ENCODE measurements at regions not wholly inside any gene's neighbourhood (a gene's known extent, or its start where the extent isn't known, plus 50 kb on each side); places are given as distances from the start of the nearest gene placed in this dataset.

GRCh38 chrX:121894756-121895155 lies 847.3 kb downstream of the GLUD2 start:
- DNase-seq (ENCODE audit: unreplicated experiment) = no peak
- no peak for TF ChIP-seq CTCF (IDR thresholded peaks at IDR 0.05; ENCODE audit: unreplicated experiment)
- ChIA-PET POLR2A (no interaction called here), CTCF (no interaction called here)
- no peaks in the 10 kb centered on the region for H3K4me1 Mint-ChIP-seq (ENCODE audit: insufficient read depth, unreplicated experiment)
- H3K36me3 Mint-ChIP-seq (ENCODE audit: insufficient read depth, unreplicated experiment) = no peaks in the 10 kb centered on the region
- no peak overlapping the region for H3K4me3 Mint-ChIP-seq (ENCODE audit: unreplicated experiment)
- no TSS peak for BruUV-seq (replicated peaks)
- H3K27me3 Mint-ChIP-seq (ENCODE audit: insufficient read depth, unreplicated experiment) = no peaks in the 10 kb centered on the region
- no peak overlapping the region for H3K27ac Mint-ChIP-seq (ENCODE audit: low read depth, unreplicated experiment)
- intact Hi-C loops (cut with micrococcal nuclease) = no loop called here
- H3K9me3 Mint-ChIP-seq (ENCODE audit: unreplicated experiment) = peaks cover 3% of the 10 kb centered on the region

DNA sequence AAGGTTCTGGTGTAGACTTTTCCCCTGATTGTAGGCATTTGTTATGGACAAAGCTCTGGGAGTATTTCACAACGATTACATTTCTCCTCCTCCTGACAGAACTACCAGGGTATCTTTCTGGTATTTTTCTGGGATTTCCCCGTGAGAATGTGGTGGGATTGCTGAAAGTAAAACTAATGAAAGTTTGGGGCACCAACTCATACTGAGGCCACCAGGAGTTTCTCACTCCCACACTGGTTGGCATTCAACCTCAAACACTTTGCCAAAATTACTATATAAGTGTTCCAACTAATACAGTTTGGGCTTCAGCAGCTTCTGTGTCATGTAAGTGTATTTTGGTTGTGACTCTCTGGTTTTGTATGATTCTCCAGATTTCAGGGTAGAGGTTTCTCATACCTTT lies 855.1 kb downstream of the GLUD2 start:
- Mint-ChIP-seq H3K27ac (ENCODE audit: low read depth, unreplicated experiment) (no peak overlapping the region), H3K9me3 (ENCODE audit: unreplicated experiment) (peaks cover 5% of the 10 kb centered on the region), H3K27me3 (ENCODE audit: insufficient read depth, unreplicated experiment) (no peaks in the 10 kb centered on the region), H3K4me3 (ENCODE audit: unreplicated experiment) (no peak overlapping the region), H3K4me1 (ENCODE audit: insufficient read depth, unreplicated experiment) (no peaks in the 10 kb centered on the region), H3K36me3 (ENCODE audit: insufficient read depth, unreplicated experiment) (no peaks in the 10 kb centered on the region)
- POLR2A ChIA-PET = no interaction called here
- intact Hi-C loops (cut with micrococcal nuclease) = no loop called here
- peak; percentile 0 for DNase-seq (ENCODE audit: unreplicated experiment)
- no peak for TF ChIP-seq CTCF (IDR thresholded peaks at IDR 0.05; ENCODE audit: unreplicated experiment)
- no TSS peak for BruUV-seq (replicated peaks)
- CTCF ChIA-PET = no interaction called here

DNA sequence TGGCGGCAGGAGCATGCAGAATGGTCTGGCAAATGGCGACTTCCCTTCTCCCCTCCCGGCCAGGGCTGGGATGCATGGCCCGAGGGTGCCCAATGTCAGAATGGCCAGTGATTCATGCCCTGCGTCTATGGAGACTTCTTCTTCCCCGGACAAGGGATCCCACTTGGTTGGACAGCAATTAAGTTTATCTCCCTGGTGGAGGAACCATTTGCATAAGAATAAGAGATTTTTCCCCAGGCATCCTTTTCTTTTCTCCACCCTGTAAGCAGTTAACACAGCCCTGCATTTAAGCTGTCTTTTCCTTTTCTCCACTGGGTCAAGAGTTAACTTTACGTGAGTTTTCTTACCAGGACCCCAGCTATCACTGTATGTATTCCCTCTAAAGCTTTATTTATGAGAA lies 856.6 kb downstream of the GLUD2 start:
- Mint-ChIP-seq H3K9me3 (ENCODE audit: unreplicated experiment) (peaks cover 5% of the 10 kb centered on the region), H3K27ac (ENCODE audit: low read depth, unreplicated experiment) (no peak overlapping the region), H3K36me3 (ENCODE audit: insufficient read depth, unreplicated experiment) (no peaks in the 10 kb centered on the region), H3K4me3 (ENCODE audit: unreplicated experiment) (no peak overlapping the region), H3K27me3 (ENCODE audit: insufficient read depth, unreplicated experiment) (no peaks in the 10 kb centered on the region), H3K4me1 (ENCODE audit: insufficient read depth, unreplicated experiment) (no peaks in the 10 kb centered on the region)
- TF ChIP-seq CTCF (IDR thresholded peaks at IDR 0.05; ENCODE audit: unreplicated experiment) = no peak
- POLR2A ChIA-PET = no interaction called here
- intact Hi-C loops (cut with micrococcal nuclease) = no loop called here
- no TSS peak for BruUV-seq (replicated peaks)
- CTCF ChIA-PET = no interaction called here
- DNase-seq (ENCODE audit: unreplicated experiment) = no peak

GRCh38 chrX:121921258-121921657 lies 873.8 kb downstream of the GLUD2 start:
- Mint-ChIP-seq H3K27ac (ENCODE audit: low read depth, unreplicated experiment) (no peak overlapping the region), H3K36me3 (ENCODE audit: insufficient read depth, unreplicated experiment) (no peaks in the 10 kb centered on the region), H3K4me3 (ENCODE audit: unreplicated experiment) (no peak overlapping the region), H3K9me3 (ENCODE audit: unreplicated experiment) (peaks cover 14% of the 10 kb centered on the region), H3K4me1 (ENCODE audit: insufficient read depth, unreplicated experiment) (no peaks in the 10 kb centered on the region), H3K27me3 (ENCODE audit: insufficient read depth, unreplicated experiment) (no peaks in the 10 kb centered on the region)
- TF ChIP-seq CTCF (IDR thresholded peaks at IDR 0.05; ENCODE audit: unreplicated experiment) = no peak
- ChIA-PET POLR2A (no interaction called here), CTCF (no interaction called here)
- BruUV-seq (replicated peaks) = no TSS peak
- intact Hi-C loops (cut with micrococcal nuclease) = no loop called here
- DNase-seq (ENCODE audit: unreplicated experiment) = no peak
